Fibroblast of mammary gland (primary cell): ENCODE measurements at regions not wholly inside any gene's neighbourhood (a gene's known extent, or its start where the extent isn't known, plus 50 kb on each side); places are given as distances from the start of the nearest gene placed in this dataset.

Experiments
- DNase-seq: peaks from one replicate; pipeline ENCODE4 v3.0.0-alpha.2; 2010; ENCODE audit warnings: low read depth
- H3K4me3 ChIP-seq: 2 replicates; pipeline ENCODE4 v1.5.1; 2011; ENCODE audit warnings: low read depth, mild to moderate bottlenecking, low read length, moderate library complexity; ENCODE audit not compliant: control insufficient read depth
- CTCF ChIP-seq: conservative IDR thresholded peaks from 2 replicates; pipeline ENCODE4 v1.5.1; 2011; ENCODE audit warnings: low read depth, low read length, inconsistent platforms; ENCODE audit not compliant: control insufficient read depth, insufficient read depth

- TF ChIP-seq CTCF: no peak
- DNase-seq: no peak
These were observed 962.1 kb downstream of the KCNJ18 start for GRCh38 chr17:22654447-22654846.

DNA sequence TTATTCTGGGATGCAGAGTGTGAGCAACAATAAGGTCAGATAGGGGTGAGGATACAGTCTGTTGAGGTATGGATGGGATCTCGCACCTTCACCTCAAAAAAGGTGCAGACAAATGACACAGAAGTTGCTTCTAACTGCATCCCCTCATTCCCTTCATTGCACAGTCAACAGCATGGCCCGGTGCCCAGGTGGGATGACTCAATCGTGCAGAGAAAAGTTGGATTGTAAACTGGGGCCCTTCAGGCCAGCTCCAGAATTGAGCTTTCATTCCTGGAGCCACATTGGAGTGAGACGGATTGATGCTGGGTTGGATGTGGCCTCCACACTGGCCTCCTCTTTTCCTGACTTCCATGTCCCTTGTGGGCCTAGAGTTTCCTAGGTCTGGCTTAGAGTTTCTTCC lies 977.4 kb downstream of the KCNJ18 start:
- peak; percentile 1 for DNase-seq
- TF ChIP-seq CTCF: no peak
- H3K4me3 ChIP-seq: no peak overlapping the region

More at GRCh38 chr17:22654447-22654846, 962.1 kb downstream of the KCNJ18 start:
- no peak overlapping the region for H3K4me3 ChIP-seq

- TF ChIP-seq CTCF: no peak
- H3K4me3 ChIP-seq: no peak overlapping the region
- no peak for DNase-seq
These were observed 978.8 kb downstream of the KCNJ18 start for GRCh38 chr17:22671110-22671509.

GRCh38 chr17:22692066-22692805 lies 999.9 kb downstream of the KCNJ18 start:
- no peak for DNase-seq
- no peak for TF ChIP-seq CTCF
- no peak overlapping the region for H3K4me3 ChIP-seq

- H3K4me3 ChIP-seq: no peak overlapping the region
- no peak for TF ChIP-seq CTCF
- no peak for DNase-seq
These were observed 1000.5 kb downstream of the KCNJ18 start for GRCh38 chr17:22692806-22693171.

GRCh38 chr17:22694362-22695227 lies 1002.3 kb downstream of the KCNJ18 start:
- no peak for DNase-seq
- H3K4me3 ChIP-seq: no peak overlapping the region
- no peak for TF ChIP-seq CTCF
